Body of pancreas (tissue), 4 donors: ENCODE measurements at regions not wholly inside any gene's neighbourhood (a gene's known extent, or its start where the extent isn't known, plus 50 kb on each side); places are given as distances from the start of the nearest gene placed in this dataset.

Experiments
- CTCF ChIP-seq, 7 experiments: fragments of 450-650 bp in 4 of 7; fragments of 200-600 bp in 3 of 7; sonication (generic) in 3 of 7; IDR thresholded peaks; one replicate each; pipeline ENCODE4 v1.5.1; 2016 to 2019; ENCODE audit warnings: antibody characterized with exemption in 7 of 7
- POLR2A ChIP-seq, 3 donors: fragments of 450-650 bp; IDR thresholded peaks; one replicate each; pipeline ENCODE4 v1.6.1; 2016; ENCODE audit warnings: antibody characterized with exemption in 3 of 3, mild to moderate bottlenecking in 2 of 3

DNA sequence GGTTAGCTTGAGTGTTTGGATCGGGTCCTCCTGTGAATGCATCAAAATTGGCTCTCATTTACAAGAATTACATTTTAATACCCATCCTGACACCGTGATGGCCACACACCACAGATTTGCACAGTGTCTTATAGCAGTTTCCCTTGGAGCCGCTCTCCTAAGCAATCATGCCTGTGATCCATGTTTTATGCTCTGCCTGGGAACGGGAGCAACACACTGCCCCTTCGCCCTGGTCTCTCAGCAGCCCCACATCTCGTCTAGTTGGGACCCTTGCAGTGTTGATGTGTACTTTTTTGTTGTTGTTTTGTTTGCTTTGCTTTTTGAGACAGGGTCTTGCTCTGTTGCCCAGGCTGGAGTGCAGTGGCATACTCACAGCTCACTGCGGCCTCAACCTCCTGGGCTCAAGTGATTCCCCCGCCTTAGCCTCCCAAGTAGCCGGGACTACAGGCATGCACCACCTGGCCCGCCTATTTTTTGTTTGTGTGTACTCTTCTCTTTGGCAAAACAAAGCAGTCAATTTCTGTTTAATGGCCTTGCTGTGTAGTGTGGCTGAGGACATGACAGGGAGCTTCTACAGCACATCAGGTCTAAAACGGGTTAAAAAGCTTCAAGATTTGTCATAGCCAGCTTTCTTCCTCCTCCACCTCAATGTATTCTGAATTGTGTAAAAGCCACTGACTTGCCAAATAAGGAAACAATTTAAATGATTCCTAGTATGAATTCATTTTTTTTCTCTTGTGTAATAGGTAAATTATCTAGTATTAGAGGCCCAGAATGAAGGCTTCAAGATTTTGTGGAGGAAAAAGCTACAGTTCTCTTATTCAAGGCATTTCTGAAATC is 101.6 kb upstream of the TBCA start:
- TF ChIP-seq CTCF (IDR thresholded peaks at IDR 0.05): no peak
- TF ChIP-seq POLR2A (IDR thresholded peaks at IDR 0.05): no peak
